CD4-positive, alpha-beta T cell treated with Interleukin-15 for 1 hour (primary cell): ENCODE measurements at regions not wholly inside any gene's neighbourhood (a gene's known extent, or its start where the extent isn't known, plus 50 kb on each side); places are given as distances from the start of the nearest gene placed in this dataset.

Source experiments
- DNase-seq: peaks from one replicate; pipeline ENCODE4 v3.0.0-alpha.2; 2020

GRCh38 chr13:103965506-103966243 lies 899.5 kb upstream of the SLC10A2 start:
- no peak for DNase-seq

DNA sequence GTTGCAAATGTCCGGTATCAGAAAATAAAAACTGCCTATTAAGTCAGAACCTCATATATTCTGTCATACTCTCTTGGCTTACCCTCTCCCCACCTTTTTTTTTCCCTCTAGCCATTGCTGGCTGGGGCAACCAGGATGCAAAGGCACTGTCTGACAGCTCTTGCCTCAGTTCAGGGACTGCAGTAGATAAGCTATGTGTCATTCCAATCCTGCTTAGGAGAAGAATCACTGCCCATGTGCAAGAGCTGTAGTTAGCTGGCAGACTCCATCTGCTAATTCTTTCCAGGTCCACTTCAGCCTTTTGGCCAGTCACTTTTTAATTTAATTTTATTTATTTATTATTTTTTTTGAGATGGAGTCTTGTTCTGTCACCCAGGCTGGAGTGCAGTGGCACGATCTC lies 895.6 kb upstream of the SLC10A2 start:
- no peak for DNase-seq

- no peak for DNase-seq
Observed at GRCh38 chr13:103961129-103961528, 894.9 kb upstream of the SLC10A2 start.

- DNase-seq = no peak
Observed at GRCh38 chr13:103960001-103960400, 893.8 kb upstream of the SLC10A2 start.

DNA sequence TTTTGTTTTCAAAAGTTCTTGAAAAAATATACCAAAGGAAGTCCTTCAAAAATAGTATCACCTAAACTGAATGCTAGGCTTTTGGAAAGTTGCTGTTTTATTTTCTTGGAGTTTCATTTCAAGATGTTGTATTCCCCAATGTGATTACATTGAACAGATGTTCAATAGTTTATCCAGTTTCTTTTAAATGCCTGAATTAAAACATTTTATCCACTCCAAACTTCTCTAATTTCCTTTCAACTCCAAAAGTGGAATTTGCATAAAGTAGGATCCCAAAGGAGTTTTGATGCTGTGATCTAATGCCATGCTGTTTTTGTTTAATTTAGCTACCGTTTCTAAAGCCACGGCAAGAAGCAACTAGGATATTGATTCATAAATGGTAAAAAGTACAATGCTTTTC lies 892.5 kb upstream of the SLC10A2 start:
- no peak for DNase-seq

DNA sequence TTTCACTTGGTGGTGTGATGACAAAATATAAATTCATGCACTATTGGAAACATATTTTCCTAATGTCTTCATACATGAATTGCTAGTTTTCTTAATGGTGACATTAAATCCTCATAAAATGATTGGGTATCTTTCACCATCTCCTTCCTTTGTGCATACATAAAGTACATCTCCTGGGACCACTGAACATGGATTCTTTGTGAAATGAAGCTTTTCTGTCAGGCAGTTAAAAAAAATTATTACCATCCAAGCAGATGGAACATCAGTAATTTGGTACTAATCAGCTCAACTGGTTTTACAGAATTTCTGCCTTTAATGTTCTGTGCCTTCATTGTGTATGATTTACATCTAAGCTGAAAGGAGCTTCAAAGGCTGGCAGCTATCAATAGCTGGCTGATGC lies 891.7 kb upstream of the SLC10A2 start:
- no peak for DNase-seq

DNA sequence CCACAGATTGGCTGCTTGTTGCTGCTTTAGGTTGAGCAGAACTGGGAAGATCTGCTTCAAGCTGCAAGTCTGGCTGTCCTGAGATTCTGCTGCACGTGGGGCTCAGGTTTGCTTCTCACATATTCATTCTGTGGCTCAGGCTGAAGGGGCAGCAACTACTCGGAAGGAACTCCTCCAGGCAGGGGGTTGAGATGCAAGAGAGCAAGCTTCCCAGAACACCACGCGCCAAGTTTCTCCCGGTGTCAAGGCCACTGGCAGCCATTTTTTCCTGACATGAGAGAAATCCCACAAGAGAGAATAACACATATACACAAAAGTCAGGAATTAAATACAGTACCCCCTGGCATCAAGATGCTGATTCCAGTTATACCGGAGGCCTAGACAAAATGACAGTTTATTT lies 887.6 kb upstream of the SLC10A2 start:
- no peak for DNase-seq

- no peak for DNase-seq
Observed at GRCh38 chr13:103952183-103952582, 886.0 kb upstream of the SLC10A2 start.

DNA sequence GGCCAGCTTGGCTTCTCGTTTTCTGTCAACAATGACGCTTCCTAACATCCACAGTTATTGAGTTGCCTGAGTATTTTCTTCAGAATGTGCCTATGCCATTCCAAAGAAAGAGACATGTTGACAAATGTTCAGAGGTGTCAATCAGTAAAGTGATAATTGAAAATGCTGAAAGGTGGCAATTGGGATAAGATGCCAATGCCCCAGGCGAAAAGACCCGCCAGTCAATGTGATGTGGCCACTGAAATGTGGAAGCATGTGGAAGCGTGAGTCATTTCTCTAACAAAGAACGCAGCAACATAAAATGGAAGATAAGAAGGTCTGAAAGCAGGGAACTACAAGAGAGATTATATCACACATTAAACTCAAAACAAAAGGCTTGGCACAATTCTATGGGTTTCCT lies 882.2 kb upstream of the SLC10A2 start:
- no peak for DNase-seq

DNA sequence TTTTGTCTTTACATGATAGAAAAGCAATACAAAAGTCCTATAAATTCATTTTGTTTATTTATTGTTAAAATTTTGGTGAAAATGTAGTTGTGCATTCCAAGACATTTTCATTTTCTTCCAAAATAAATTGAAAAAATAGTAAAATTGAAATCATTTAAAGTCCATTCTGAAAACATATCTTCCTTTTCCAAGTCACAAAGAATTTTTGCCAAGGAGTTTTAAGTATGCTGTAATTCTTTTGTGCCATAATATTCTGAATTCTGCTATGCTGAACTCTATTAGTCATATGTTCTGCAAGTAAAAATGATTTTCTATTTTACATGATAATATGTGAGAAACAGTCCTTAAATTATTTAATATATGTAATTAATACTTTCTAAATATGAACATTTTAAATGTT lies 879.6 kb upstream of the SLC10A2 start:
- DNase-seq = no peak

GRCh38 chr13:103941506-103942140 lies 875.4 kb upstream of the SLC10A2 start:
- DNase-seq = no peak

- DNase-seq = no peak
Observed at GRCh38 chr13:103935117-103935516, 868.9 kb upstream of the SLC10A2 start.

DNA sequence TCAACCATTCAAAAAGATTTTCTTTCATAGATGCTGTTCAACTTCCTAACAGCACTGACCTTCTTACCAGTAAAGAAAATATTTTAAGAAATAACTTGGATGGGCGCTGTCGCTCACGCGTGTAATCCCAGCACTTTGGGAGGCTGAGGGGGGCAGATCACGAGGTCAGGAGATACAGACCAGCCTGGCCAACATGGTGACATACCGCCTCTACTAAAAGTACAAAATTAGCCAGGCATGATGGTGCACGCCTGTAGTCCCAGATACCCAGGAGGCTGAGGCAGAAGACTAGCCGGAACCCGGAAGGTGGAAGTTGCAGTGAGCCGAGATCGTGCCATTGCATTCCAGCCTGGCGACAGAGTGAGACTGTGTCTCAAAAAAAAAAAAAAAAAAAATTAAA lies 865.7 kb upstream of the SLC10A2 start:
- no peak for DNase-seq

GRCh38 chr13:103931331-103931845 lies 865.2 kb upstream of the SLC10A2 start:
- DNase-seq = no peak

DNA sequence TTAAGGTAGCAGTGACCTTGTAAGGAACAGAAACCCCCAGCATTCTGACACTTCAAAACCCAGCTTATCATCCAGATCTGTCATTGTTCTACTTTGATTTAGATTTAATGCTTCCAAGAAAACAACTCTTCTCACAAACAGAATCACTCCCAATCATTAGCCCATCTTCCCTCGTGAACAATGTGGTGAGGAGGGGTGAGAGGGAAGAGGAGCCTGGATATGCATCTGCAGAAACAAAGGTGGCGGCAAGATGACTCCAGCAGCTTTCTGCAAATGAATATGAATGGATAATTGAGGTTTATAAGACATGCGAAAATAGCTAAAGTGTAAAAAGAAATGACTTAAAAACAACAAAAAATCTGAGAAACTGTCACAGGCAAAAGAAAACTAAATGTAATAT lies 859.9 kb upstream of the SLC10A2 start:
- no peak for DNase-seq

- no peak for DNase-seq
Observed at GRCh38 chr13:103908911-103909310, 842.7 kb upstream of the SLC10A2 start.

- no peak for DNase-seq
Observed at GRCh38 chr13:103908274-103908673, 842.1 kb upstream of the SLC10A2 start.

- no peak for DNase-seq
Observed at GRCh38 chr13:103903790-103904189, 837.6 kb upstream of the SLC10A2 start.

DNA sequence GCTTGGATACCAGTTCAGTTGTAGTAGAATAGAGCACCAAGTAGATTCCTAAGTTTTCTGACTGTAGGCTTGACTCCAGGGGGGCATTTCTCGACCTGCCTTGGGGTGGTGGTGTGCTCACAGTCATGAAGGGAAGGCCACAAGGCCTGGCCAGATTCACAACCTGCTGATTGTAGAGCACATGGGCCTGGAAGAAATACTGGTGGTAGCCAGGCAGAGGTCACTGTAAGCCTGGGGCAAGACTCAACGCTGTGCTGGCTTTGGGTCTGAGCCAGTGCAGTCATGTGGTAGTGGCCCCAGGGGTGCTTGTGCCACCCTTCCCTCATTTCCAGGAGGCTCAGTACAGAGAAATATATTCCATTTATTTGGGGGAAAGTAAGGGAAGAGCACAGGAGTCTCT lies 832.3 kb upstream of the SLC10A2 start:
- DNase-seq = no peak

DNA sequence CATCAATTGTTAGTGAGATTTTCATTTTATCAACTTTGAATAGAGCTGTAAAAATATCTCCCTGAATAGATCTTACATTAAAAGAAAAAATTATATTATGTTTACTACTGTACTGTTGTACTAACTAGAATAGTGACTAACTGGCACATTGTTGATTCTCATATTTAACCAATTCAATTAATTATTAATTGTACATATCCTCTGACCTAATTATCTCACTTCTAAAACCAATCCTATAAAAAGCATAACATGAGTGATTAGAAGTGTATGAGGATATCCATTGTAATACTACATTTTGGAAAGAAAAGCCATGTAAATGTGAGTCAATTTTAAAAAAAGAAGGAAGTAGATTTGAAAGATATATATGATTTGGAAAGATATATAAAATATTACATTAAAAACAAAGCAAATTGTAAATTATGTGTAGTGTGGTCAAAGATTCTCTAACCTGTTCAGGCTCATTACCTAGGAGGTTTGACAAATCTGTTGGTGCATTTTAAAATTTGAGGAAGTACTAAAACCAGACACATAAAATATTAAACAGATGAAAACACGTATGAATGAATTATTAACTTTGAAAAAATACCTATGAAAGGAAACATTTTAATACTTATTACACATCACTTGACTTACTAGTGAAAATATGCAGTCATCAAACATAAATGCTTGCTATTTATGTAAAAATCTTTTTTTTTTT lies 829.8 kb upstream of the SLC10A2 start:
- no peak for DNase-seq

DNA sequence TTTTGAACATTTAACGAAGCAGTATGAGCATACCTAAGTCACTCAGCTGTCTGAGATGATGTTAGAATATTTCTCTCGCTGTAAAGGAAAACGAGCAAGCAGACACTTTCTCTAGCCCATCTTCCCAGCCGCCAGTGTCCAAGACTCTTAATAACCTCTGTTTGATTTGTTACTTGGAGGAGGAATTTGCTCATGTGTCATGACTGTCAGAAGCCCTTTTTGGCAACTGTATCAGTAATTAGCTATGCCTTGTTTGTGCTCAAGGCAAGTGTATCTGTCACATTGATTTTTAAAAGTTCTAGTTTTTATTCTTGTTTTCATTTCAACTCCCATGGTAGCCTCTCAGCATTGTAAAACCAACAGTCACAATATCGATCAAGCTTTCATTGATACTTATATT lies 828.4 kb upstream of the SLC10A2 start:
- no peak for DNase-seq

GRCh38 chr13:103884101-103884723 lies 818.0 kb upstream of the SLC10A2 start:
- DNase-seq = no peak

GRCh38 chr13:103883698-103884097 lies 817.5 kb upstream of the SLC10A2 start:
- no peak for DNase-seq

DNA sequence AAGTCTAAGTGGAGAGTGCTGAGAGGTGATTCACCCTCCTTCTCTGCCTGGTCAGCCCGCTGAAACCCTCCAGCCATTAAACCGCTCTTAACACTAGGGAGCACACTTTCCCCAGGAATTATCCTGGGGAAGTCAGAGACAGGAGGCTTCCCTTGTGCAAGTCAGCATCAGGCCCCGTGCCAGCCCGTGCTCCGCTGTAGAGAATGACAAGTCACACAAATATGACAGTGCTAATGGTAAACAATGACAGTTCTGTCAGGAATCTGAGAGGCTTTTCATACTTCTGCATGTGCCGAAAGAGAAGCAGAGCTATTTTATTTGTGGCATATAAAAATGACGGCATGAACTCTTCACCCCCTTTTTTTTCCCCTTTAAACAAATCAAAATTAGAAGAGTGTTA lies 816.9 kb upstream of the SLC10A2 start:
- no peak for DNase-seq
